Suppressor macrophage (primary cell): ENCODE measurements at regions not wholly inside any gene's neighbourhood (a gene's known extent, or its start where the extent isn't known, plus 50 kb on each side); places are given as distances from the start of the nearest gene placed in this dataset.
A peak's percentile ranks its signal among the peaks of the same experiment; 100 is the strongest.

Experiments
- DNase-seq, 4 experiments: peaks; one replicate each; pipeline ENCODE4 v3.0.0-alpha.2; 2020 to 2022

DNA sequence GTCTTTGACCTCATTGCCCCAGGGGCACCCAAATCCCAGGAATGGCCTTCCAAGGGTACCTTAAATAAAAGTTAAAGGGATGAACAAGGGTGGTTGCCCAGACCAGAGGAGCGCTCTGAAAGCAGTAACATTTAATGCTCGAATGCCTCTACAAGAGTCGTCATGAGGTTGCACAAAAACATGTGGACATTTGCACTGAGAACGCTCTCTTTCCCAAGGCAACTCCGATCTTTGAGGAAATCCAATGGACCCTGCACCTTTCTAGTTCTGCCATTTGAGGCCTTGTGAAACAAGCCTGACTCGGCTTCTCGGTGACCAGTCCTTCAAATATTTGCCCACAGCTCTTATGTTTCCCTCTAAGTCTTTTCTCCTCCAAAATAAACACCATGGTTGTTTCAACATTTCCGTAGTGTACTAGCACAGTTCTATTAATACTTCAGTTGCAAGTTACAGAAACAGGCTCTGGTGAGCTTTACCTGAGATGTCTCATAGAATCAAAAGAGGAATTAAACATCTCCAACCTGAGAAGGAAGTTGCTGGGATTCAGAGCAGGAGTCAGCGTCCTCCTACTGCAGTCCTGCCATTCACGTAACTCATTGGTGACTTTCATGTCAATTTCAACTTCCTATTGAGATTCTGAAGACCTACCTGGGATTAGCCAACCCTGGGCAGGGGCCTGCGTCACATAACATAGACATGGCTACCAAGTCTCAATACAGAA, 168.8 kb upstream of the RAI14 start:
- DNase-seq: peak in 1 of 4 experiments; percentile 9

DNA sequence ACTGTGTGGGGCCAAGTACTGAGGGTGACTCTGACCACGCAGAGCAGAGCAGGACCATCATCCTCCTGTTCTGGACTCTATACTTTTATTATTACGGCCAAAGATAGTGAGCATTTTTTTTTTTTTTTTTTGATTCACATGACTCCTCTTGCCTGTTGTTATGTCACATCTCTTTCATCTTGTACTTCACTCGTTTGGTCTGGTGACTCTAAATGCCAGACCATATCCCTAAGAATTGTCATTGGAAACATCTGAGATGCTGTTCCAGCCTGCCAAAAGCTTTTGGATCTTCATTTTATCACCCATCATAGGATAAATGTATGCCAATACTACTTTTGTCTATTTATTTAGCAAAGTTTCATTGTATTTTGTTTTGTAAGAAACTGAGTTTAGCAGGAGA, 168.2 kb upstream of the RAI14 start:
- no peak for DNase-seq

DNA sequence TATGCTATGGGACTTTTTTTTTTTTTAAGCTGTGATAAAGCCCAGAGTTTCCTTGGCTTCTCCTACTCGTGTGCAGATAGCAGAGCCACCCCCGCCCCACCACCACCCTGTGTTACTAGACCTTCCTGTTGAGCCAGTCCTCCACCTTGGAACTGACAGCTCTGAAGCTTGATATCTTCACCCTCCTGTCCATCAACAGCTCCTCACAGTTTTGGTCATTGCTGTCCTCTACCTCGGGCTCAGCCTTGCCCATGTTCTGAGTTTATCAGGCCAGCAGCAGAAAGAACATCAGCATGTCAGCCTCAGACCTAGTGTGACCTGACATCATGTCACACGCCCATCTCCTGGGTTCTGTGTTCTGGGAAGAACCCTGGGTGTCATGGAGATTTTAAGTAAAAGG, 167.1 kb upstream of the RAI14 start:
- DNase-seq: no peak

DNA sequence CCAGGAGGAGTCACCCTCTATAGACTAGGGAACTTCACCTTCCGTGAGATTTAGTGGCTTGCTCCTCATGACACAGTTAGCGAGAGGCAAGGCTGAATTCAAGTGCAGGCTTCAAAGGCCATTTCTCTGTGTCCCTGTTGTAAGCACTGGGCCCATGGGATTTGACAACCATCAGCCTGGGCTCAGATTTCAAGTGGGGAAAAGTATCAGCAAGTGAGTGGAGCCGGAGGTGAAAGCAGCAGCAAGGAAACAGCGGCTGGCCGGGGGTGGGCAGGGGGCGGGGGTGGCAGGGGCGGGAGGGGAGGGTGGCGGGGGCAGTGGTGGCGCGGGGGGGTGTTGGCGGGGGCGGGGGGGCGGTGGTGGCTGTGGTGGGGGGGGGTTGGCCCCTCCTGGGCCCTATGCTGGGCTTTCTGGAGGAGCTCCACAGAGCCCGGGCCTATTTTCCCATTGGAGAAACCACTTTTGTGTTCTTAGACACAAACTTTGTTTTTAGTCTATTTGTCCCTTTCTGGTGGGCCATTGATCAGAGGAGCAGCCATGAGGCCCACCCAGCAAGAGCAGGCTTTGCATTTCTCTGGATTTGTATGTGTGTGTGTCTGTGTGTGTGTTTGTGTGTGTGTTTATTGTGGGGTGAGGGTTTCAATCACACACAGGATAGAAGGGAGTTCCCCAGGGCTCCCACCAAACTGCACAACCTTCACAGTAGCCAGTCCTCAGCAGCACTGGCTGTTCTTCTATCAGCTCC, 165.4 kb upstream of the RAI14 start:
- DNase-seq: no peak

DNA sequence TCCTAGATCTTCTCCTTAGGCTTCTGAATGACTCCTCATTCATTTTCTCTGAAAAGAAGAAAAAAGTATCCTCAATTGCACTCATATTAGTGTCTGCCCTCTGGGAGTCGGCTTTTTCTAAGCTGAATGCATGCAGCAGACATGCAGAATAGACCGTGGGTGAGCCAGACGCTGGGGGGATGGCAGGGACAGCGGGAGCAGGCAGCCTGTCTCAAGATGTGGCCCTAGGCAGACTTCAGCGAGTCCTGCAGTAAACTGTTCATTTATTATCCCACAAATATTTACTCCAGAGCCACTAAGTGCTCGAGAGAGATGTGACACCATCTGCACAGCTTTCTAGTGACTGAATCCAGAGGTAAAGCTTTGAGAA, 164.9 kb upstream of the RAI14 start:
- DNase-seq: no peak

DNA sequence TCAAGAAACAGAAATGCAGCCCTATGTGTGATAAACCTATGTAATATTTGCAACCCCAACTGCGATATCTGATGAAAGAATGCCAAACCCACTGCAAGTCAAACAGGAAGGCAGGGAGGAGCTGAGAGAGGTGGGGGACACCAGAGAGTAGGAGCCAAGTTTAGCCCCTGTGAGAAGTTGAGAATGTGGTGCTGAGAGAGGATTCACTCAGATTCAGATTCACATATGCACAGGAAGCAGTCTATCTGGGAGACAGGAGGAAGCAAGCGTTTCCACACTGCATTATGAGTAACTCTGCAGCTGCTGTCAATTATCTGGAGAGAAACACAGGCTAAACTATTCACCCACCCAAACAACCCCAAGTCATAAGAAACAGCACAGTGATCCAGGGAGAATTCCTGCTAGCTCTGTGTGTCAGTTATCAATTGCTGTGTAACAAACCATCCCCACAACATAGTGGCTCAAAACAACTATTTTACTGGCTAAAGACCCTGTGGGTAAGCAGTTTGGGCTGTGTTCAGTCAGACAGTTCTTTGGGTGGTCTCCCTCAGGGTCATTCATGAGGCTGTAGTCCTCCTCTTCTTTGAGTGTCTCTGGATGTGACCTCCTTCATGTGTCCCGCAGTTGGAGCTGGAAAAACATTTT, 161.9 kb upstream of the RAI14 start:
- DNase-seq: peak; percentile 45 to 74 (median 64)

DNA sequence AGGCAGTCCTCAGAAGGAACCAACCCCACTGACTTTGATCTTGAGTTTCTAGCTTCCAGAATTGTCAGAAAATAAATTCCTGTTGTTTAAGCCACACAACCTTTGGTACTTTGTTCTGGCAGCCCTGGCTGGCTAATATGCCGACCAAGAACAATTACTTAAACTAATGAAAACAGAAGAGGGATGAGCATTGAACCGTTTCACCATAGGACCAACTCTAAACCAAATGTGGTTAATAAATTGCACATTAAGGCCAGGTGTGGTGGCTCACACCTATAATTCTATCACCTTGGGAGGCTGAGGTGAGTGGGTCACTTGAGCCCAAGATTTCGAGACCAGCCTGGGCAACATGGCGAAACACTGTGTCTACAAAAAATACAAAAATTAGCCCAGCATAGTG, 160.9 kb upstream of the RAI14 start:
- no peak for DNase-seq

DNA sequence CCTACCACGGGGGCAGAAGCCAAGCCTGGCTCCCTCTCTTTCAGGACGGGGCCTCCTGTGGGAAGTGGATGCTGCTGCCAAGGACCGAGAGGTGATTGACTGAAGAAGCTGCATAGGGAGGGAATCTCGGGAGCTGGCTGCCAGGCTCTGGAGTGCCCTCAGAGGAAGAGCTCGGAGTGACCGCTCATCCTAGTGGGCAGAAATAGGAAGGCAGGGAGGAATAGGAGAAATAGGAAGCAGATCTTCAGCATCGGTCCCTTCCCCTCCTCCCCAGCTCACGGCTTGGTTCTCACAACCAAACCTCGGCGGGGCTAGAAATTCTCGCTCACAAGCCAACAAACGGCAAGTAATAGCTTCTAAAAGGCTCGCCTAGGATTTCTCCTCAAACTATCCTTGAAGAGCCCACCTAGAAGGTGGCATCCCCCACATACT, 159.9 kb upstream of the RAI14 start:
- DNase-seq: peak in 1 of 4 experiments; percentile 26

DNA sequence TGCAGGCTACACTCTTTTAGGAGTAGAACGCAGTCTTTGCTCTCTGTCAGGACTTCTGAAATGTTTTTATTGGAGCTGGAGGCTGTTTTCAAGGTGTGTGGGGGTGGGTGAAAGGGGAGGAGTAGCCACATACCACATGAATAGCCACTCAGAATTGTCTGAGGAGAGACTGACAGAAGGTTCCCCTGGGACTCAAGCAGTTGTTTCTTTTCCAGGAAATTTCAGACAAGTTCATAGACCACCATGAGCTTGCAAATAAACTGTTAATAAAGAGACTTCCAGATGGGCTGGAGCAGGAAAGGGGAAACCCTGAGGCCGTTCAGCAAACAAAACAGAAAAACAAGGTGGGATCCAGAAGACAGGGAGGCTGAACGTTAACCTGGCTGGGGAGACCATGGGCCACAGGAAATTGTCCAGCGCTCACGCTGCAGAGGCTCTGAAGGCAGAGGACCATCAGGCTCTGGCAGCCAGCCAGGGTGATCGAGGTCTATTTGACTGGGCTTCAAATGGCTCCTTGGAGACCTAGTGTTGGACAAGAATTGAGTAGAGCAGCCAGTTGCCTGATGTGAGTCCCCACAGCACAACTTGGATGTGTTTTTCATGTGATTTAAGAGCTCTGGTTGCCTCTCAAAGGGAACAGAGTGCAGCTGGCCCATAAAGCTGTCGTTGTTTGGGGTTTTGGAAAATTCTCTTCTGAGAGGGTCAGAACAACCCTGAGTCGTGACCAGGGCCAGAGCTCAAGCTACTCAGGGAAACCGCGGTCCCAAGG, 159.2 kb upstream of the RAI14 start:
- DNase-seq: no peak

DNA sequence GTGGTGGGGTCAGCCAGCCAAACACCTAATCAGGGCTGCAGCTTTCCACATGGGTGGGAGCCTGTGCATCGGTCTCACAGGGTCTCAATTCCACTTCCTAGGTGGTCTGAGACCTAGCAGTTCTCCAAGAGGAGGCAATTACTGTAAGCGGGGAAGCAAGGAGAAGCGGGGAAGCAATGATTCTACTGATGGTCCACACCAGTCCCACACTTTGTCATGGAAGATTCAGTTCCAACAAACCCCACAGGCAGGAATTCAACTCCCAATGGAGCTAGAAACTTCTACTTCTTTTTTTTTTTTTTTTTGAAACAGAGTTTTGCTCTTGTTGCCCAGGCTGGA, 158.7 kb upstream of the RAI14 start:
- DNase-seq: no peak

DNA sequence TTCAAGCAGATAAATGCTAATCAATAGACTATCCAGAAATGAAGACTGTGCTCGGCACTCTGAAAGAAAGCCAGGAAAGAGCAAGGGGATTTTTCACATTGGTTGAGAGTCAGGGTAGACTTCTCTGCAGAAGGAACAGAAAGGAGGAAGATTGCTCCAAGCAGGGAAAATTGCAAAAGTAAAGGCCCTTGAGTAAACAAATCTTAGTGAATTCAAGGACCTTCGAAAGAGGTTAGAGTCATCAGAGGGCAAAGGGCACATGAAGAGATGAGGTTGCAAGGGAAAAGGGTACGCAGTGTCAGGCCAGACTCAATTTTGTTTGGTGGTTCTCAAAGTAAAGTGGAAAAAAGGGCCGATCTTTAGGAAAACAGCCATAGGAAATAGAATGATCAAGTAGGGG, 157.6 kb upstream of the RAI14 start:
- DNase-seq: peak; percentile 67 to 89 (median 80)

DNA sequence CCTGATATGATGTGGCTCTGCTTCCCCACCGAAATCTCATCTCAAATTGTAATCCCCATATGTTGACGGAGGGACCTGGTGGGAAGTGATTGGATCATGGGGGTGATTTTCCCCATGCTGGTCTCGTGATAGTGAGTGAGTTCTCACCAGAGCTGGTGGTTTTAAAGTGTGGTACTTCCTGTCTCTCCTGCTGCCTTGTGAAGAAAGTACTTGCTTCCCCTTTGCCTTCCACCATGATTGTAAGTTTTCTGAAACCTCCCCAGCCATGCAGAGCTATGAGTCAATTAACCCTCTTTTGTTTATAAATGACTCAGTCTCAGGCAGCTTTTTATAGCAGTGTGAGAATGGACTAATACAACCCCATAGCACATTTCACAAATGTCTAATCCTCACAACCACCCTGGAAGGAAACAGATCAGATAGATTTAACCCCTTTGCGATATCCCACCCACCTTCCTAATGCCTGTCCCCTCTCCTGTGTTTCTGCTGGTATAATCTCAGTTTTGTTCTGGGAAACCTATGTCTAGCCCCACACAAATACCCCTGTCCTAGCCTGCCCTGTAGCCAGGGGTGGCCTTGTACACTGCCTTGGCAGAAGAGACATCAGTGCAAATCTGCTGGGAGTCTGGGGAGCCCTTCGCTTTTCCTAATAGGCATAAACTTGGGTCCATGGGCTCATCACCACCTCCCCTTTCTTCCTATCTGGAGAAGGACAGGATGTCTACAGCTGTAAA, 157.0 kb upstream of the RAI14 start:
- peak; percentile 85 to 96 (median 90) for DNase-seq

DNA sequence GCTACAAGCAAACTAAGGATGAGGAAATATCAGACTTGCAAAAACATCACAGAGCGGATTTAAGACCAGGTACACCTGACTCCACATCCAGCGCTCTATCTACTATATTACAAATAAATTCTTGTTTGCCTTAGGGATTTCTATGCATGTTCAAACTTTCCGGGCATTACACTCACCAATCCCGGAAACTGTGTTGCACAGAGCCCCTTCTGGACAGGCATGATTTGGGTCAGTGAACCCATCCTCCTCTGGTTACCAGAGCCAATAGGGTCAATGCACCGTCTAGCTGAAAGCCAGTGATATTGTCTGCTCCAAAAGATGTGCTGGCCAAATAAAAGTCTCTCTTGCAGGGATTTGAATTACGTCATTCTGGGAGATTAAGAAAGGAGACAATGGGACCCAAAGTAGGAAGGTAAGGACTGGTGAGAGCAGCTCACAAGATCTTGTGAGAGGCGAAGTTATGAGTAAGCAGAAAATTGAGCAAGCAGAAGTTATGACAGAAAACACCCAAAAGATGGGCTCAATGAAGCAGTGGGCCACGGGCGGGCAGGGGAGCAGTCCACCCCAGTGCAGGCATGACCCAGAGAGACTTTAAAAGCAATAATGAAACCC, 155.8 kb upstream of the RAI14 start:
- DNase-seq: peak; percentile 55 to 88 (median 77)

DNA sequence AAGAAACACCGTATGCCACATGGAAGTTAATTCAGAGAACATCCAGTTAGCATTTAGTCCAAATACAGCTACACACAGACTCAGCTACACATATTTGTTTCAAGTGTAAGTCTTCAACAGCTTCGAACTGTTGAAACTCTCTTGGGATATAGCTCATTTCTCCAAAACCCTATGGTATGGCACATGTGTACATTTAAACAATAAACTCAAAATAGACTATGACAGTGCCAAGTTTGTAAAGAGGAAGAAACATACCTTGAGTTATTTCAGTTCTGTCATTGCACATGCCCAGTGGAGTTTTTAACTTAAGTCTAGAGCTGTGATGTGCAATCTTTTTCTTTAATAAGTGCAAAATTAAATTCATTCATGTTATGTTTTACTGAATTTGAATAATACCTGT, 155.1 kb upstream of the RAI14 start:
- DNase-seq: peak in 3 of 4 experiments; percentile 16 to 75 (median 69)

DNA sequence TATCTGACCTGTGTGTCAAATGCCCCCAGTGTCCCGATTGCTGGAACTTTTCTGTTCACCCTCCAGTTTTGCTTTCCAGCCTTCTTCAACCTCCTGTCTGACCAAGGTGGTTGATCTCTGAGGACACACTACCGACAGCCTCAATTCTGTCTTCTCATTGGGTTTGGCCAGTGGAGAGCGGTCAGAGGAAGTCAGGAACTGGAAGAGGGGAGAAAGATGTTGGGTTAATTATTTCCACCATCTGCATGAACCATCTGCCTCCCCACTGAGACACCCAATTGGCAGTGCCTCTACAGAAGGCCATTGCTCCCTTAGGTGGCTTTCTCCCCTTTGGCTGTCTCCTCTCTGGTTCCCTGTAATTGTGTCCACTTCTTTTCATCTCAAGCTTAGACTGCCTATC, 154.3 kb upstream of the RAI14 start:
- no peak for DNase-seq

DNA sequence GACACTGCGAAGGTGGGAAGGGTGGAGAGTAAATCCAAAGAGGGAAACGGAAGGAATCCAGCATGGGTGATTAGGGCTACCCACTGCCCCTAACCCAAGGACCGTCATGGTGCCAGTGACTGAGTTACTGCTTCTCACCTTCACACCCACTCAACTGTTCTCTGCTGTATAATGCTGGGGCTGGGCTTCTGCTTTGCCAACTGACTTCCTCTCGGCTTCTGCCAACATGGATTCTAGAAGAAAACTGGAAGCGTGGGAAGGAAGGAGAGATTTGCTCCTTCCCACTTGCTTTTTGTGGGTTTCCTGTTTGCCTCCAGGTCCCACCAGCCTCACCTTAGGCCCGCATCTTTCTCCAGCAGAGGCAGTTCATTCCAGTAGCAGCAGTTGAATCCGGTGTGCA, 153.5 kb upstream of the RAI14 start:
- peak in 3 of 4 experiments; percentile 52 to 64 (median 55) for DNase-seq

DNA sequence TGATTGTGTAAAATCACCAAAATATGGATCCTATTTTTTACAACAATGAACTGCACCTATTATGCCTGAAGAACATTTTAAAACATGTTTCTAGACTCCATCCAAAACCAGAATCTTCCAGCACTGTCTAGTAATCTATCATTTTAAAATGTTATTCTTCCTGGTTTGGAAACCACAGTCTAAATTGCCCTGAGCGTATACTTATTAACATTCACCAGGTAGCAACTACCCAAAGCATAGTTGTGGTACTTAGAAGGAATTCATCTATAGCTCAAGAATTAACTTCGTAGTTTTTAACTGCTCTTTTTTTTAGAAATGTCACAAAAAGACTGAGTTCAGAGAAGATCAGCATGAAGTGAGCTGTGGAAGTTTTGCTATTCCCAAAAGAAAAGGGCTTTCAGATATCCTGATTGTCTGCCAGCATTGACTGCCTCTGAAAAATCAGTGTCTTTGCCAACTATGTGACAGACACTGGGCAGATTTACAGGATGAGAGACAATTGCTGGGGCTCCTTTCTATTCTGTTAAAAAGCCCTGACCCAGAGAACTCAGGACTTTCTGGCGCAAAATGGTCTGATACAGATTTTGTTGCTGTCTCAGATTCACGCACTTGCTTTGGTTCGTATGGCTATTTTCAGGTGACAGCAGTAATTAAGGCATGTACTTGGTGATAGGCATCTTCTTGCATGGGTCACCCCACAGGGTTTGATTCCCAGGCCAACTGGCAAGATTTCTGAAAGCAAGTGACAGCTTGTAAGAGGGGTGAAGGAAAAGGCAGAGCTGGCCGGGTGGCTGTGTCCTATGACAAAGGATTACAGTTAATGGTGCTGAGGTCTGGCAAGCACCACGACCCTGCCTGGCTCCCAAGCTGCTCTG, 152.5 kb upstream of the RAI14 start:
- DNase-seq: no peak

DNA sequence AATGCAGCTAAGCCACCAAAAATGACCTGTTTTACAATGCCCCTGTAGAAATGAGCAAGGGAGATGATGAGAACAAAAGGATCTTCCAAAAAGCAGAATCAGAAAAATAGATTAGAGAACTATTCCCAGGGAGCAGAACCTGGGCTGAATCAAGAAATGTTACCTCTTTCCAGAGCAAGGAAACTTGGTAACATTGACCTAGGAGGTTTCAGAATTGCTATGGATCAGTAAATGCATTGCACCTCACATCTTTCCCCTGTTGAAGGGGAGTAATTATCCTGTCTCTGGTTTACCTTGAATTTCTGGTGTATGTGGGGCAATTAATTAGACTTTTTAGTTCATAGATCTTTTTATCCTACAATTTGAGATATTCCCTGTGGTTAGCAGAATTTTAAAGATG, 151.2 kb upstream of the RAI14 start:
- DNase-seq: no peak

DNA sequence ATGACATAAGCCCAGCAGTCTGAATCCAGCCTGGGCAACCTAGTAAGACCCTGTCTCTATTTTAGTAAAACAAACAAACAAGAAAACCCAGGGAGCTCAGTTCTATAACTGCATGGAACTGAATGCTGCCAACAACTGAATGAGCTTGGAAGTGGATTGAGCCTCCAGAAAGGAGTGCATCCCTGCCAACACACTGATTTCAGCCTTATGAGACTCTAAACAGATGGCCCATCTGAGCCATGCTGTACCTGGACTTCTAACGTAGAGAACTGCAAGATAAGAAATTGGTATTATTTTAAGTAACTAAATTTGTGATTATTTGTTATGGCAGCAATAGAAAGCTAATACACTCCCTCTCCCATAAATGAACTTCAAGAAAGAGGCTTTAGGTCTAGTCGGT, 150.4 kb upstream of the RAI14 start:
- DNase-seq: no peak

DNA sequence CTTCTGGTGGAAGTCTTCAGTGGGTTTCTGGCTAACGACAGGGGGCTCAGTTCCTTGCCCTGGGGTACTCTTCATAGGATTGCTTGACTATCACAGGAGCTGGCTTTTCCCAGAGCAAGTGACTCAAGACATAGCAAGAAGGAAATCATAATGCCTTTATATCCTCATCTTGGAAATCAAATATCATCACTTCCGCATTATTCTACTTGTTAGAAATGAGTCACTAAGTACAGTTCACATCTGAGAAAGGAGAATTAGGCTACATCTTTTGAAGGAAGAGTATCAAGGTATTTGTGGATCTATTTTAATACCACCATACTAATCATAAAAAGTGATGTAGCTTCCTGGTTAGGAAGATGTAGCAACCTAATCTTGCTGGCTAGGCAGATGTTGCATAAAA, 148.2 kb upstream of the RAI14 start:
- peak in 1 of 4 experiments; percentile 10 for DNase-seq

DNA sequence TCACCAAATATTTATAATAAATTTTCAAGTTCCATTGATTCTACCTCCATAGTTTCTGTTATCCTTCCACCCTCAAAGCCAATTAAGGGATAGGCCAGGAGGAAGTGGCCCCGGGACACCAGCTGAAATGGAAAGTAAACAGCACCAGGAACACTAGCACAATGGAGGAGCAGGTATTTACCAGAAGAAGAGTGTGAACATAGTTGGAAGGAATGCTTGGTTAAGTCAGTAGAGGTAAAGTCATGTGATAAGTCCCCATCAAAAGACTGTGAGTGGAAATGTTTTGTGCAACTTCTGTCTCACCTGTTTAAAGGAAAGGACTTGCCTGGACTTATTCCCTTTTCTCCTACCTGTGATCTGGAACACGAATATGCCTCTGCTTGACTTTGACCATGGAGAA, 146.7 kb upstream of the RAI14 start:
- DNase-seq: no peak
